ENCODE measurements at regions not wholly inside any gene's neighbourhood (a gene's known extent, or its start where the extent isn't known, plus 50 kb on each side); places are given as distances from the start of the nearest gene placed in this dataset.

DNA sequence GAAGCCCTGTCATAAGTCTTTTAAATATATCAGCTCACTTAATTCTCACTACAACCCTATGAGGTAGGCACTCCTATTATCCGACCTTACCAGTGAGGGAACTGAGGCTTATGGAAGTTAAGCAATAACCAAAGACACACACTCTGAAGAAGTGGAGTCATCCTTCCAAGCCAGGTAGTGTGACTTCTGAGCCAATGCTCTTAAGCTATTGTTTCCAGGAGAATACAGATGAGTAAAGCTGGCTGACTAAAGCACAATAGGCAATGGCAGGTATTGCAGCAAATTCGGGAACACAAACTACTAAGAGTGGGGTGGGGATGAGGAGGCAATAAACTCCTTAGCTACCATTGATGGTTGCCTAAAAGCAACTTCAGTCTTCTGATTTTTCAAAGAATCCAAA, 81.8 kb upstream of the KIT start:
- Histone ChIP-seq H3K4me1 (no peaks in the 10 kb centered on the region), H3K27ac (no peak overlapping the region), H3K4me3 (no peak overlapping the region), H3K9me3 (no peaks in the 10 kb centered on the region), H3K36me3 (ENCODE audit: low read depth, missing control alignments) (no peaks in the 10 kb centered on the region), H3K27me3 (no peaks in the 10 kb centered on the region)
- TF ChIP-seq, protein P1, sequence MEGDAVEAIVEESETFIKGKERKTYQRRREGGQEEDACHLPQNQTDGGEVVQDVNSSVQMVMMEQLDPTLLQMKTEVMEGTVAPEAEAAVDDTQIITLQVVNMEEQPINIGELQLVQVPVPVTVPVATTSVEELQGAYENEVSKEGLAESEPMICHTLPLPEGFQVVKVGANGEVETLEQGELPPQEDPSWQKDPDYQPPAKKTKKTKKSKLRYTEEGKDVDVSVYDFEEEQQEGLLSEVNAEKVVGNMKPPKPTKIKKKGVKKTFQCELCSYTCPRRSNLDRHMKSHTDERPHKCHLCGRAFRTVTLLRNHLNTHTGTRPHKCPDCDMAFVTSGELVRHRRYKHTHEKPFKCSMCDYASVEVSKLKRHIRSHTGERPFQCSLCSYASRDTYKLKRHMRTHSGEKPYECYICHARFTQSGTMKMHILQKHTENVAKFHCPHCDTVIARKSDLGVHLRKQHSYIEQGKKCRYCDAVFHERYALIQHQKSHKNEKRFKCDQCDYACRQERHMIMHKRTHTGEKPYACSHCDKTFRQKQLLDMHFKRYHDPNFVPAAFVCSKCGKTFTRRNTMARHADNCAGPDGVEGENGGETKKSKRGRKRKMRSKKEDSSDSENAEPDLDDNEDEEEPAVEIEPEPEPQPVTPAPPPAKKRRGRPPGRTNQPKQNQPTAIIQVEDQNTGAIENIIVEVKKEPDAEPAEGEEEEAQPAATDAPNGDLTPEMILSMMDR (IDR thresholded peaks at IDR 0.05) = no peak
- no peak for TF ChIP-seq POLR2A (IDR thresholded peaks at IDR 0.05)
- 77 to 91% methylated on average over 2 of the region's 2 CpGs for WGBS, 2 donors
- intact Hi-C loops (cut with DNase I; ENCODE audit: low total_unique reads) = no loop called here
- DNase-seq = no peak

DNA sequence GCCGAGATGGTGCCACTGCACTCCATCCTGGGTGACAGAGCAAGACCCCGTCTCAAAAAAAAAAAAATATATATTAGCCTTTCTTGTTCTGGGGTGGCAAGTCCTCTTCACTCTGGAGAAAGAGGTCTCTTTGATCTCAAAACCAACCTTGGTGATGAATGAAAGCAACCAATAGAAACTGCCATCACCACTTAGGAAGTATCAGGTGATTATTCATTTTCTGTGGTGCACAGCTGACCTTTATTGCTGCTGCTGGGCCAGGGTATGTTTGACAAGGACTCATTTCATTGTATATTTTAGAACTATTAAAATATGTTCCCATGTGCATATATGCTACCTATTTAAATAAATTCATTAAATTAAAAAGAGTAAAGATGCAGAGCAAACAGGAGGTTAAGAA, 76.0 kb upstream of the KIT start:
- no peak for TF ChIP-seq POLR2A (IDR thresholded peaks at IDR 0.05)
- TF ChIP-seq, protein P1 (IDR thresholded peaks at IDR 0.05) = no peak
- Histone ChIP-seq H3K4me1 (no peaks in the 10 kb centered on the region), H3K27ac (no peak overlapping the region), H3K4me3 (no peak overlapping the region), H3K27me3 (no peaks in the 10 kb centered on the region), H3K9me3 (no peaks in the 10 kb centered on the region), H3K36me3 (ENCODE audit: low read depth, missing control alignments) (no peaks in the 10 kb centered on the region)
- intact Hi-C loops (cut with DNase I; ENCODE audit: low total_unique reads) = no loop called here
- DNase-seq = no peak
- WGBS, 2 donors = 93 to 100% methylated on average over 2 of the region's 2 CpGs

DNA sequence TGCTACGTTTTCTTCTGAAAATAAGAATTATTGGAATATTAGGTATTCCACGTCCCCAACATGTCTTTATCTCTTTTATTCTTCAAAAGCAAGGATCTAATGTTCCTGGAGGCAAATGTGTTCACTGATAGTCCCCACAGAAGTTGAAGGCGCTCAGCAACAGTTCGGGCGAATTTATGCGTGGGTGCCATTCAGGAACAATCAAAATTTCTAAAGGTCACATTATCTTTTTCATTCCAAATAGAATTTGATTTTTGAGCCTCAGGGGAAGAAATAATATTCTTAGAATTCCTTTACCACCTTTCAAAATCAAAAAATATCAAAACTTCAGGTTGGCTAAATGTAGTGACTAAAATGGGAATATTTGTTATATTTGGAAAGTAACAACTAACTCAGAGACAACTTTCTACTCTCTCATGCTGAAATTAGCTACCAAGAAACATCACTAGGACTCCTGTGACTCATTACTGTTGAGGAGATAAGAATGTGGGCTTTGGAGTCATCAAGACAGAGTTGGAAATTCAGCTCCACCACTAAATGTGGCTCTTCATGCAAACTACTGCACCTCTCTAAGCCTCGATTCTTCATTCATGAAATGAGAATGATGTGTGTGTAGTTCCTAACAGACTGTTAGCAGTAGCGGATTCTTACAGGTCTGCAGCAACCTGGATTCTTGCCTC, 72.3 kb upstream of the KIT start:
- TF ChIP-seq POLR2A (IDR thresholded peaks at IDR 0.05) = no peak
- TF ChIP-seq, protein P1 (IDR thresholded peaks at IDR 0.05) = no peak
- no peak for DNase-seq
- no peak overlapping the region for H3K27ac ChIP-seq
- no peaks in the 10 kb centered on the region for H3K36me3 ChIP-seq (ENCODE audit: low read depth, missing control alignments)
- H3K27me3 ChIP-seq = no peaks in the 10 kb centered on the region
- H3K4me1 ChIP-seq = no peaks in the 10 kb centered on the region
- 87 to 88% methylated on average over 8 of the region's 8 CpGs for WGBS, 2 donors
- intact Hi-C loops (cut with DNase I; ENCODE audit: low total_unique reads) = no loop called here
- H3K9me3 ChIP-seq = no peaks in the 10 kb centered on the region
- no peak overlapping the region for H3K4me3 ChIP-seq

DNA sequence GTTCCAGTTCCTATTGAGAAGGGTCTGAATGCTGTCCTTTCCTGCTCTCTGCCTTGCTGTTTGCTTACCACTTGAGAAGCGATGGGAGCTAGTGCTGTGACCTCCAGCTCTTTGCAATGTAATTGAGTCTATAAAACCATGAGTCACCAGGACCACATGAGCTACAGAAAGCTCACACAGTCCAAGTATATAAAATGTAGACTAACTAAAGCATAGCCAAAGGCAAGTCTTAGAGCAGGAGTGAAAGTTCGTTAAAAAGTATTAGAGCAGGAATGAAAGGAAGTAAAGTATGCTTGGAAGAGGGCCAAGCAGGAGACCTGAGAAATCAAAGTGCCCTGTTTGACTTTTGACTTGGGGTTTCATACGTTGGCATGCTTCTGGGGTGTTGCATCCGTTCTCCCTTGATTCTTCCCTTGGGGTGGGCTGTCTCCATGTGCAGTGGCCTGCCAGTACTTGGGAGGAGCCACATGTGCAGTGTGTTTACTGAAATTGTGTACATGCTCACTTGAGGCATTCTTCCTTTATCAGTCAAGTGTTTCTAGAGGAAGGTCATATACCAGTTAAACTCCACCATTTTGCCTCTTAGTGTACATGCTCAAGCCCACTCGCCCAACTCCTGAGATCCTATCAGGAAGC, 71.3 kb upstream of the KIT start:
- Histone ChIP-seq H3K27ac (no peak overlapping the region), H3K27me3 (no peaks in the 10 kb centered on the region), H3K4me3 (no peak overlapping the region), H3K36me3 (ENCODE audit: low read depth, missing control alignments) (no peaks in the 10 kb centered on the region), H3K4me1 (no peaks in the 10 kb centered on the region), H3K9me3 (no peaks in the 10 kb centered on the region)
- DNase-seq = no peak
- TF ChIP-seq, protein P1 (IDR thresholded peaks at IDR 0.05) = no peak
- TF ChIP-seq POLR2A (IDR thresholded peaks at IDR 0.05) = no peak
- WGBS, 2 donors = 85% methylated on average over 5 of the region's 5 CpGs
- intact Hi-C loops (cut with DNase I; ENCODE audit: low total_unique reads) = no loop called here
